H9 (cell line): ENCODE measurements at regions not wholly inside any gene's neighbourhood (a gene's known extent, or its start where the extent isn't known, plus 50 kb on each side); places are given as distances from the start of the nearest gene placed in this dataset.

Experiments used
- DNase-seq: peaks from one replicate; pipeline ENCODE4 v3.0.0-alpha.2; 2017
- H2AFZ ChIP-seq: one replicate; pipeline ENCODE4 v1.6.1; 2013; ENCODE audit warnings: mild to moderate bottlenecking, low read length, control low read depth, moderate library complexity
- H2AK5ac ChIP-seq: 2 replicates; pipeline ENCODE4 v1.6.1; 2013; ENCODE audit warnings: low read length, control low read depth, mixed read lengths; ENCODE audit not compliant: insufficient read length
- H2BK120ac ChIP-seq: one replicate; pipeline ENCODE4 v1.6.1; 2013; ENCODE audit warnings: low read depth, mild to moderate bottlenecking, low read length, control low read depth, inconsistent platforms; ENCODE audit not compliant: poor library complexity, severe bottlenecking
- H2BK12ac ChIP-seq: 2 replicates; pipeline ENCODE4 v1.6.1; 2013; ENCODE audit warnings: low read length, control low read depth, mixed read lengths, low read depth; ENCODE audit not compliant: insufficient read length
- H2BK15ac ChIP-seq: 2 replicates; pipeline ENCODE4 v1.6.1; 2013; ENCODE audit warnings: low read depth, low read length, control low read depth
- H2BK20ac ChIP-seq: one replicate; pipeline ENCODE4 v1.6.1; 2013; ENCODE audit warnings: low read depth, mild to moderate bottlenecking, low read length, control low read depth, inconsistent platforms; ENCODE audit not compliant: poor library complexity, severe bottlenecking
- H2BK5ac ChIP-seq: 2 replicates; pipeline ENCODE4 v1.6.1; 2013; ENCODE audit warnings: low read length, control low read depth, mixed read lengths; ENCODE audit not compliant: insufficient read length
- H3K14ac ChIP-seq: 2 replicates; pipeline ENCODE4 v1.6.1; 2013; ENCODE audit warnings: low read length, control low read depth; ENCODE audit not compliant: insufficient read depth
- H3K18ac ChIP-seq: 2 replicates; pipeline ENCODE4 v1.6.1; 2013; ENCODE audit warnings: low read depth, mild to moderate bottlenecking, mixed read lengths, low read length, control low read depth; ENCODE audit not compliant: insufficient read length
- H3K23ac ChIP-seq: 2 replicates; pipeline ENCODE4 v1.6.1; 2013; ENCODE audit warnings: low read length, control low read depth, mixed read lengths, low read depth; ENCODE audit not compliant: insufficient read length
- H3K23me2 ChIP-seq: 2 replicates; pipeline ENCODE4 v1.6.1; 2013; ENCODE audit warnings: low read depth, mild to moderate bottlenecking, mixed read lengths, low read length, control low read depth; ENCODE audit not compliant: insufficient read length, poor library complexity, severe bottlenecking
- H3K27ac ChIP-seq: 2 replicates; pipeline ENCODE4 v1.5.1; 2013; ENCODE audit warnings: low read length, control low read depth, mixed read lengths, low read depth; ENCODE audit not compliant: insufficient read length
- H3K27me3 ChIP-seq: 2 replicates; pipeline ENCODE4 v1.6.1; 2013; ENCODE audit warnings: low read length, control low read depth, inconsistent platforms; ENCODE audit not compliant: insufficient read depth
- H3K4ac ChIP-seq: 2 replicates; pipeline ENCODE4 v1.6.1; 2013; ENCODE audit warnings: low read depth, mild to moderate bottlenecking, control low read depth, inconsistent platforms, low read length, moderate library complexity
- H3K4me1 ChIP-seq: 2 replicates; pipeline ENCODE4 v1.6.1; 2013; ENCODE audit warnings: low read length, control low read depth, inconsistent platforms; ENCODE audit not compliant: insufficient read depth
- H3K4me2 ChIP-seq: 2 replicates; pipeline ENCODE4 v1.6.1; 2013; ENCODE audit warnings: low read length, control low read depth, mixed read lengths; ENCODE audit not compliant: insufficient read length, insufficient read depth
- H3K56ac ChIP-seq: 2 replicates; pipeline ENCODE4 v1.6.1; 2013; ENCODE audit warnings: low read depth, mild to moderate bottlenecking, mixed read lengths, low read length, control low read depth; ENCODE audit not compliant: insufficient read length
- H3K79me1 ChIP-seq: 2 replicates; pipeline ENCODE4 v1.6.1; 2013; ENCODE audit warnings: low read depth, mild to moderate bottlenecking, moderate library complexity, low read length, control low read depth, inconsistent platforms; ENCODE audit not compliant: insufficient read depth, poor library complexity, severe bottlenecking
- H3K79me2 ChIP-seq: 2 replicates; pipeline ENCODE4 v1.6.1; 2013; ENCODE audit warnings: low read length, control low read depth, inconsistent platforms; ENCODE audit not compliant: insufficient read depth
- H3K9ac ChIP-seq: 2 replicates; pipeline ENCODE4 v1.6.1; 2013; ENCODE audit warnings: low read length, control low read depth, mixed read lengths; ENCODE audit not compliant: insufficient read length; ENCODE audit errors: extremely low read depth
- H3K9me3 ChIP-seq: one replicate; pipeline ENCODE4 v1.6.1; 2013; ENCODE audit warnings: low read depth, low read length, inconsistent platforms; ENCODE audit not compliant: control insufficient read depth
- H3T11ph ChIP-seq: one replicate; pipeline ENCODE4 v1.6.1; 2013; ENCODE audit warnings: mild to moderate bottlenecking, low read length, control low read depth, inconsistent platforms
- H4K20me1 ChIP-seq: one replicate; pipeline ENCODE4 v1.6.1; 2013; ENCODE audit not compliant: control insufficient read depth, insufficient read length, insufficient read depth
- H4K5ac ChIP-seq: 2 replicates; pipeline ENCODE4 v1.6.1; 2013; ENCODE audit warnings: low read depth, mild to moderate bottlenecking, mixed read lengths, low read length, control low read depth; ENCODE audit not compliant: insufficient read length
- H4K8ac ChIP-seq: replicated peaks from 2 replicates; pipeline ENCODE4 v1.6.1; 2013; ENCODE audit warnings: low read length, control low read depth, mixed read lengths, low read depth; ENCODE audit not compliant: insufficient read length
- H4K91ac ChIP-seq: 2 replicates; pipeline ENCODE4 v1.6.1; 2013; ENCODE audit warnings: low read depth, mild to moderate bottlenecking, moderate library complexity, mixed read lengths, low read length, control low read depth; ENCODE audit not compliant: insufficient read length
- H3K27ac Mint-ChIP-seq, 3 experiments: 2 replicates in 2 of 3; 3 replicates in 1 of 3; pipeline ENCODE4 v1.8.0; 2020 to 2021; ENCODE audit warnings: mixed read lengths in 3 of 3, mild to moderate bottlenecking in 1 of 3, moderate library complexity in 1 of 3
- H3K27me3 Mint-ChIP-seq: 2 replicates; pipeline ENCODE4 v1.8.0; 2021; ENCODE audit warnings: low read depth, mild to moderate bottlenecking, moderate library complexity, mixed read lengths
- H3K36me3 Mint-ChIP-seq, 3 experiments: 2 replicates in 2 of 3; 3 replicates in 1 of 3; pipeline ENCODE4 v1.8.0; 2020 to 2021; ENCODE audit warnings: low read depth in 3 of 3, mixed read lengths in 3 of 3; ENCODE audit not compliant: insufficient read depth in 1 of 3
- H3K4me1 Mint-ChIP-seq, 2 experiments: 2 replicates each; pipeline ENCODE4 v1.8.0; 2020; ENCODE audit warnings: mixed read lengths in 2 of 2
- H3K4me3 Mint-ChIP-seq, 2 experiments: 2 replicates in 1 of 2; 3 replicates in 1 of 2; pipeline ENCODE4 v1.8.0; 2020 to 2021; ENCODE audit warnings: mild to moderate bottlenecking in 2 of 2, mixed read lengths in 2 of 2, moderate library complexity in 1 of 2
- H3K9me3 Mint-ChIP-seq, 2 experiments: 2 replicates in 1 of 2; 3 replicates in 1 of 2; pipeline ENCODE4 v1.8.0; 2020; ENCODE audit warnings: mild to moderate bottlenecking in 2 of 2, mixed read lengths in 2 of 2, moderate library complexity in 1 of 2
- CTCF ChIP-seq: fragments of 200-600 bp; sonication (generic); conservative IDR thresholded peaks from 3 replicates; pipeline ENCODE4 v1.8.0; 2021; ENCODE audit warnings: antibody characterized with exemption, mild to moderate bottlenecking
- WGBS: extraction: QIAGEN DNeasy Blood & Tissue Kit; methylation state at CpG from one replicate; pipeline ENCODE4 v1.1.7; 2013; ENCODE audit warnings: missing lambda C conversion rate, low lambda C conversion rate, mixed read lengths; ENCODE audit not compliant: insufficient read length; ENCODE audit errors: extremely low coverage; 5-methylcytosine and 5-hydroxymethylcytosine counted together

GRCh38 chr18:75586130-75586889, 158.8 kb upstream of the SMIM21 start:
- Histone ChIP-seq H3K18ac (no peak overlapping the region), H3K79me2 (no peaks in the 10 kb centered on the region), H2BK12ac (no peak overlapping the region), H3K23ac (no peak overlapping the region), H2BK120ac (no peak overlapping the region), H3K23me2 (no peaks in the 10 kb centered on the region), H3K9me3 (no peaks in the 10 kb centered on the region), H3K4ac (no peak overlapping the region), H3K14ac (no peak overlapping the region), H3K4me1 (peaks cover 4% of the 10 kb centered on the region; the same call in 1 of the 2 replicates), H3T11ph (no peak overlapping the region), H4K91ac (no peak overlapping the region), H3K27ac (no peak overlapping the region), H3K56ac (no peak overlapping the region), H3K27me3 (no peaks in the 10 kb centered on the region), H4K20me1 (no peaks in the 10 kb centered on the region), H3K4me2 (no peak overlapping the region), H2AK5ac (no peak overlapping the region), H2BK5ac (no peak overlapping the region), H2BK20ac (no peak overlapping the region), H2AFZ (no peak overlapping the region), H3K9ac (no peak overlapping the region), H2BK15ac (no peak overlapping the region), H3K79me1 (no peaks in the 10 kb centered on the region), H4K5ac (no peak overlapping the region), H4K8ac (no peak overlapping the region)
- Mint-ChIP-seq H3K27me3 (no peaks in the 10 kb centered on the region), H3K36me3 (peaks cover 0 to under 1% (median 0%) of the 10 kb centered on the region in 3 experiments; a peak in 2 of 7 replicates), H3K4me1 (peaks cover 14 to 15% of the 10 kb centered on the region in 2 experiments), H3K4me3 (no peak overlapping the region), H3K27ac (no peak overlapping the region; a peak in 2 of 7 replicates), H3K9me3 (peaks cover 6 to 11% of the 10 kb centered on the region in 2 experiments)
- TF ChIP-seq CTCF, result no peak
- no CpG with 5 or more reads among the region's 9 CpGs for WGBS
- no peak for DNase-seq
